ENCODE measurements at regions not wholly inside any gene's neighbourhood (a gene's known extent, or its start where the extent isn't known, plus 50 kb on each side); places are given as distances from the start of the nearest gene placed in this dataset.

GRCh38 chr16:26532456-26532855, 534.3 kb upstream of the C16orf82 start:
- TF ChIP-seq POLR2A (IDR thresholded peaks at IDR 0.05) (no peak), CTCF (IDR thresholded peaks at IDR 0.05) (no peak), POLR2AphosphoS5 (IDR thresholded peaks at IDR 0.05; ENCODE audit: insufficient read depth in 1 of 2, low read depth in 1 of 2) (no peak)

All from vagina (tissue), 2 donors.